Gastrocnemius medialis (tissue), 4 donors: ENCODE measurements at regions not wholly inside any gene's neighbourhood (a gene's known extent, or its start where the extent isn't known, plus 50 kb on each side); places are given as distances from the start of the nearest gene placed in this dataset.

Experiments
- ATAC-seq, 2 donors: fragments of 150-250 bp; one replicate each; pipeline ENCODE4 v1.9.1; 2016
- DNase-seq, 2 donors: peaks; one replicate each; pipeline ENCODE4 v3.0.0-alpha.2; 2019
- H3K27ac ChIP-seq, 4 donors: fragments of 200-600 bp; sonication (generic); 1 replicate in 1 of 4; 2 replicates in 3 of 4; pipeline ENCODE4 v1.5.1; 2016 to 2018; ENCODE audit warnings: mild to moderate bottlenecking in 2 of 4, moderate library complexity in 1 of 4
- H3K27me3 ChIP-seq, 3 donors: fragments of 200-600 bp; sonication (generic) in 2 of 3; 1 replicate in 1 of 3; 2 replicates in 2 of 3; pipeline versions ENCODE4 v1.5.1 to v1.6.0; 2016 to 2019; ENCODE audit warnings: mild to moderate bottlenecking in 1 of 3, moderate library complexity in 1 of 3
- H3K36me3 ChIP-seq, 2 donors: fragments of 200-600 bp; sonication (generic) in 1 of 2; one replicate each; pipeline ENCODE4 v1.5.1; 2017 to 2018
- H3K4me1 ChIP-seq, 2 donors: fragments of 200-600 bp; sonication (generic) in 1 of 2; one replicate each; pipeline ENCODE4 v1.5.1; 2016 to 2017; ENCODE audit warnings: mild to moderate bottlenecking in 2 of 2
- H3K4me3 ChIP-seq, 4 donors: fragments of 200-600 bp; sonication (generic) in 3 of 4; 1 replicate in 1 of 4; 2 replicates in 3 of 4; pipeline ENCODE4 v1.5.1; 2016 to 2019; ENCODE audit warnings: mild to moderate bottlenecking in 2 of 4
- H3K9me3 ChIP-seq, 3 donors: fragments of 200-600 bp; sonication (generic) in 2 of 3; 1 replicate in 1 of 3; 2 replicates in 2 of 3; pipeline ENCODE4 v1.5.1; 2016 to 2019
- CTCF ChIP-seq, 5 experiments: fragments of 450-650 bp in 3 of 5; fragments of 200-600 bp in 2 of 5; sonication (generic) in 2 of 5; IDR thresholded peaks in 4 of 5; conservative IDR thresholded peaks in 1 of 5; 1 replicate in 4 of 5; 2 replicates in 1 of 5; pipeline ENCODE4 v1.5.1; 2016 to 2019; ENCODE audit warnings: antibody characterized with exemption in 5 of 5, mild to moderate bottlenecking in 3 of 5, moderate library complexity in 3 of 5
- POLR2A ChIP-seq, 2 donors: fragments of 450-650 bp; IDR thresholded peaks; one replicate each; pipeline ENCODE4 v1.6.1; 2017; ENCODE audit warnings: antibody characterized with exemption in 2 of 2, mild to moderate bottlenecking in 2 of 2, moderate library complexity in 2 of 2
- in situ Hi-C, 4 donors: fragments of 200-750 bp; cut with MboI; loops; one replicate each; pipeline versions ENCODE4 v1.15.0 to v1.8.0; 2017; ENCODE audit warnings: low sequenced_read_pairs in 4 of 4
- intact Hi-C: fragments of 100-400 bp; cut with DNase I; formaldehyde crosslinking; loops from one replicate; pipeline ENCODE4 v1.15.1; 2023; ENCODE audit warnings: low total_unique reads

GRCh38 chr3:55160241-55160983 lies 232.6 kb upstream of the LRTM1 start:
- intact Hi-C loops: no loop called here
- Histone ChIP-seq H3K36me3 (no peaks in the 10 kb centered on the region), H3K27me3 (peaks cover 0 to 3% (median 2%) of the 10 kb centered on the region in 3 donors), H3K27ac (no peak overlapping the region), H3K9me3 (no peaks in the 10 kb centered on the region), H3K4me3 (no peak overlapping the region), H3K4me1 (no peaks in the 10 kb centered on the region)
- TF ChIP-seq CTCF (IDR thresholded peaks at IDR 0.05 in 4 of 5, conservative IDR thresholded peaks at IDR 0.05 in 1 of 5) (no peak), POLR2A (IDR thresholded peaks at IDR 0.05) (no peak)
- in situ Hi-C loops: no loop called here
- DNase-seq: peak in 1 of 2 donors; percentile 39
- ATAC-seq: peak; percentile 23 to 60

GRCh38 chr3:55159711-55160110 lies 231.9 kb upstream of the LRTM1 start:
- ATAC-seq: no peak
- H3K27ac ChIP-seq: no peak overlapping the region

GRCh38 chr3:55159016-55159415 lies 231.2 kb upstream of the LRTM1 start:
- Histone ChIP-seq H3K36me3 (no peaks in the 10 kb centered on the region), H3K4me1 (no peaks in the 10 kb centered on the region), H3K4me3 (no peak overlapping the region), H3K27ac (no peak overlapping the region), H3K9me3 (no peaks in the 10 kb centered on the region), H3K27me3 (peaks cover 0 to 3% (median 2%) of the 10 kb centered on the region in 3 donors)
- DNase-seq (no peak), ATAC-seq (no peak)
- in situ Hi-C loops: no loop called here
- TF ChIP-seq POLR2A (IDR thresholded peaks at IDR 0.05): no peak
- intact Hi-C loops: no loop called here

More at GRCh38 chr3:55159711-55160110, 231.9 kb upstream of the LRTM1 start:
- no peak for DNase-seq
- intact Hi-C loops (no loop called here), in situ Hi-C loops (no loop called here)
- Histone ChIP-seq H3K27me3 (peaks cover 0 to 3% (median 2%) of the 10 kb centered on the region in 3 donors), H3K36me3 (no peaks in the 10 kb centered on the region), H3K4me3 (no peak overlapping the region), H3K9me3 (no peaks in the 10 kb centered on the region), H3K4me1 (no peaks in the 10 kb centered on the region)
- TF ChIP-seq CTCF (IDR thresholded peaks at IDR 0.05 in 4 of 5, conservative IDR thresholded peaks at IDR 0.05 in 1 of 5) (no peak), POLR2A (IDR thresholded peaks at IDR 0.05) (no peak)

GRCh38 chr3:55158345-55158744 lies 230.5 kb upstream of the LRTM1 start:
- DNase-seq (no peak), ATAC-seq (no peak)
- H3K9me3 ChIP-seq: no peaks in the 10 kb centered on the region
- TF ChIP-seq CTCF (IDR thresholded peaks at IDR 0.05 in 4 of 5, conservative IDR thresholded peaks at IDR 0.05 in 1 of 5) (no peak), POLR2A (IDR thresholded peaks at IDR 0.05) (no peak)
- in situ Hi-C loops (no loop called here), intact Hi-C loops (no loop called here)
- no peaks in the 10 kb centered on the region for H3K36me3 ChIP-seq
- H3K27me3 ChIP-seq: peaks cover 0 to 3% (median 2%) of the 10 kb centered on the region in 3 donors
- H3K27ac ChIP-seq: no peak overlapping the region
- no peaks in the 10 kb centered on the region for H3K4me1 ChIP-seq
- H3K4me3 ChIP-seq: no peak overlapping the region

GRCh38 chr3:55157731-55158130 lies 229.9 kb upstream of the LRTM1 start:
- ATAC-seq (no peak), DNase-seq (no peak)
- in situ Hi-C loops (no loop called here), intact Hi-C loops (no loop called here)
- H3K4me3 ChIP-seq: no peak overlapping the region
- H3K36me3 ChIP-seq: no peaks in the 10 kb centered on the region
- no peaks in the 10 kb centered on the region for H3K4me1 ChIP-seq
- no peaks in the 10 kb centered on the region for H3K9me3 ChIP-seq
- H3K27ac ChIP-seq: no peak overlapping the region
- TF ChIP-seq CTCF (IDR thresholded peaks at IDR 0.05 in 4 of 5, conservative IDR thresholded peaks at IDR 0.05 in 1 of 5) (no peak), POLR2A (IDR thresholded peaks at IDR 0.05) (no peak)
- peaks cover 0 to 3% (median 2%) of the 10 kb centered on the region in 3 donors for H3K27me3 ChIP-seq
